ENCODE measurements at regions not wholly inside any gene's neighbourhood (a gene's known extent, or its start where the extent isn't known, plus 50 kb on each side); places are given as distances from the start of the nearest gene placed in this dataset.

GRCh38 chr7:25402532-25402931 is 174.2 kb upstream of the NPVF start:
- no peaks in the 10 kb centered on the region for H3K36me3 ChIP-seq (replicated peaks in 1 of 2; ENCODE audit: control extremely low read depth in 1 of 2, control insufficient read depth in 1 of 2, extremely low read depth in 1 of 2, insufficient read depth in 2 of 2, low read length in 1 of 2)
- Mint-ChIP-seq H3K27ac (no peak overlapping the region), H3K27me3 (peaks cover 30% of the 10 kb centered on the region), H3K9me3 (ENCODE audit: insufficient read depth) (no peaks in the 10 kb centered on the region), H3K4me1 (no peaks in the 10 kb centered on the region), H3K4me3 (no peak overlapping the region)
- H3K4me1 ChIP-seq (ENCODE audit: control insufficient read depth in 2 of 2, insufficient read depth in 2 of 2, low read length in 2 of 2) = no peaks in the 10 kb centered on the region
- no peaks in the 10 kb centered on the region for H4K20me1 ChIP-seq (ENCODE audit: control insufficient read depth, insufficient read depth, low read length, poor library complexity, severe bottlenecking)
- H3K9me3 ChIP-seq (ENCODE audit: control extremely low read depth in 1 of 3, control insufficient read depth in 2 of 3, insufficient read depth in 1 of 3, low read length in 2 of 3) = no peaks in the 10 kb centered on the region
- ChIA-PET CTCF (interaction anchor here (1.4 kb wide), 1 partner anchor 11 kb away, joined by 3 read pairs; no protein-coding TSS in a partner anchor), POLR2A (no interaction called here)
- intact Hi-C loops (cut with micrococcal nuclease) = no loop called here
- TF ChIP-seq CTCF (IDR thresholded peaks at IDR 0.05) = no peak
- TF ChIP-seq EZH2 (IDR thresholded peaks at IDR 0.05; ENCODE audit: borderline replicate concordance, insufficient read depth, low read depth, low read length, poor library complexity, severe bottlenecking) = no peak
- DNase-seq = no peak
- no peak overlapping the region for H3K9ac ChIP-seq (ENCODE audit: low read length)
- no peak overlapping the region for H3K27ac ChIP-seq (ENCODE audit: low read length in 2 of 2)
- no peaks in the 10 kb centered on the region for H3K79me2 ChIP-seq (ENCODE audit: control insufficient read depth, insufficient read depth, low read length)
- H3K4me3 ChIP-seq (ENCODE audit: control extremely low read depth in 1 of 5, extremely low read depth in 1 of 5, insufficient read depth in 1 of 5, low read depth in 2 of 5, low read length in 4 of 5) = no peak overlapping the region
- peaks cover 0 to 4% (median 0%) of the 10 kb centered on the region in 4 experiments for H3K27me3 ChIP-seq (replicated peaks in 1 of 4; ENCODE audit: control extremely low read depth in 1 of 4, control insufficient read depth in 3 of 4, insufficient read depth in 4 of 4, low read length in 3 of 4)
- no peak for ATAC-seq (ENCODE audit: low read depth)
- H3K4me2 ChIP-seq (replicated peaks; ENCODE audit: low read depth, low read length, poor library complexity, severe bottlenecking) = no peak overlapping the region
- 100% methylated on average over 1 of the region's 4 CpGs for WGBS (ENCODE audit: insufficient coverage)
- no peak overlapping the region for H2AFZ ChIP-seq (ENCODE audit: insufficient read depth, low read depth, low read length, poor library complexity, severe bottlenecking)

- H3K27ac Mint-ChIP-seq = no peak overlapping the region
- H3K9me3 Mint-ChIP-seq (ENCODE audit: insufficient read depth) = no peaks in the 10 kb centered on the region
- no peak overlapping the region for H3K4me3 Mint-ChIP-seq
- Histone ChIP-seq H3K79me2 (ENCODE audit: control insufficient read depth, insufficient read depth, low read length) (no peaks in the 10 kb centered on the region), H3K4me2 (replicated peaks; ENCODE audit: low read depth, low read length, poor library complexity, severe bottlenecking) (no peak overlapping the region), H4K20me1 (ENCODE audit: control insufficient read depth, insufficient read depth, low read length, poor library complexity, severe bottlenecking) (no peaks in the 10 kb centered on the region), H3K36me3 (replicated peaks in 1 of 2; ENCODE audit: control extremely low read depth in 1 of 2, control insufficient read depth in 1 of 2, extremely low read depth in 1 of 2, insufficient read depth in 2 of 2, low read length in 1 of 2) (no peaks in the 10 kb centered on the region), H2AFZ (ENCODE audit: insufficient read depth, low read depth, low read length, poor library complexity, severe bottlenecking) (no peak overlapping the region), H3K27me3 (replicated peaks in 1 of 4; ENCODE audit: control extremely low read depth in 1 of 4, control insufficient read depth in 3 of 4, insufficient read depth in 4 of 4, low read length in 3 of 4) (peaks cover 0 to 4% (median 0%) of the 10 kb centered on the region in 4 experiments), H3K4me3 (ENCODE audit: control extremely low read depth in 1 of 5, extremely low read depth in 1 of 5, insufficient read depth in 1 of 5, low read depth in 2 of 5, low read length in 4 of 5) (no peak overlapping the region), H3K9ac (ENCODE audit: low read length) (no peak overlapping the region), H3K9me3 (ENCODE audit: control extremely low read depth in 1 of 3, control insufficient read depth in 2 of 3, insufficient read depth in 1 of 3, low read length in 2 of 3) (no peaks in the 10 kb centered on the region), H3K4me1 (ENCODE audit: control insufficient read depth in 2 of 2, insufficient read depth in 2 of 2, low read length in 2 of 2) (no peaks in the 10 kb centered on the region), H3K27ac (ENCODE audit: low read length in 2 of 2) (no peak overlapping the region)
- TF ChIP-seq CTCF (IDR thresholded peaks at IDR 0.05) (no peak), EZH2 (IDR thresholded peaks at IDR 0.05; ENCODE audit: borderline replicate concordance, insufficient read depth, low read depth, low read length, poor library complexity, severe bottlenecking) (no peak)
- no peak for DNase-seq
- ATAC-seq (ENCODE audit: low read depth) = no peak
- intact Hi-C loops (cut with micrococcal nuclease) = no loop called here
- no peaks in the 10 kb centered on the region for H3K4me1 Mint-ChIP-seq
- POLR2A ChIA-PET = no interaction called here
- H3K27me3 Mint-ChIP-seq = peaks cover 34% of the 10 kb centered on the region
- WGBS (ENCODE audit: insufficient coverage) = 94% methylated on average over 2 of the region's 5 CpGs
- CTCF ChIA-PET = no interaction called here
Observed at GRCh38 chr7:25405736-25406135, 177.4 kb upstream of the NPVF start.
